GM18517 (cell line): ENCODE measurements at regions not wholly inside any gene's neighbourhood (a gene's known extent, or its start where the extent isn't known, plus 50 kb on each side); places are given as distances from the start of the nearest gene placed in this dataset.
"Not testable (repeated sequence)": the region's sequence is repeated elsewhere in the genome, so short reads cannot be mapped to it uniquely, and the experiment has no call there.

ENCODE experiments used
- ATAC-seq: cut with Tn5 transposase; IDR thresholded peaks from one replicate; pipeline ENCODE4 v1.9.1; 2021; ENCODE audit warnings: mild to moderate bottlenecking, moderate library complexity; ENCODE audit not compliant: unreplicated experiment

GRCh38 chr2:194603429-194603828 lies 1053.6 kb upstream of the SLC39A10 start:
- ATAC-seq, result no peak

- no peak for ATAC-seq
Observed at GRCh38 chr2:194602750-194603149, 1054.3 kb upstream of the SLC39A10 start.

- no peak for ATAC-seq
Observed at GRCh38 chr2:194591192-194591591, 1065.8 kb upstream of the SLC39A10 start.

GRCh38 chr2:194587739-194588270 lies 1069.2 kb upstream of the SLC39A10 start:
- ATAC-seq, result no peak

GRCh38 chr2:194567661-194568017 lies 1089.4 kb upstream of the SLC39A10 start:
- peak; percentile 52 for ATAC-seq

GRCh38 chr2:194566907-194567660 lies 1089.9 kb upstream of the SLC39A10 start:
- peak; percentile 77 for ATAC-seq

- ATAC-seq, result no peak
Observed at GRCh38 chr2:194564422-194564821, 1092.6 kb upstream of the SLC39A10 start.

GRCh38 chr2:194562329-194562728 lies 1094.7 kb upstream of the SLC39A10 start:
- no peak for ATAC-seq

- no peak for ATAC-seq
Observed at GRCh38 chr2:194559964-194560363, 1097.1 kb upstream of the SLC39A10 start.

- no peak for ATAC-seq
Observed at GRCh38 chr2:194559523-194559922, 1097.5 kb upstream of the SLC39A10 start.

GRCh38 chr2:194557993-194558392 lies 1099.0 kb upstream of the SLC39A10 start:
- no peak for ATAC-seq

- ATAC-seq, result no peak
Observed at GRCh38 chr2:194556629-194557028, 1100.4 kb upstream of the SLC39A10 start.

- ATAC-seq, result no peak
Observed at GRCh38 chr2:194553980-194554379, 1103.0 kb upstream of the SLC39A10 start.

GRCh38 chr2:194550702-194551101 lies 1106.3 kb upstream of the SLC39A10 start:
- ATAC-seq, result no peak

- ATAC-seq, result no peak
Observed at GRCh38 chr2:194549387-194549786, 1107.6 kb upstream of the SLC39A10 start.

GRCh38 chr2:194545978-194546377 lies 1111.0 kb upstream of the SLC39A10 start:
- no peak for ATAC-seq

GRCh38 chr2:194539425-194539824 lies 1117.6 kb upstream of the SLC39A10 start:
- no peak for ATAC-seq

- no peak for ATAC-seq
Observed at GRCh38 chr2:194526121-194526520, 1130.9 kb upstream of the SLC39A10 start.

GRCh38 chr2:194514281-194514680 lies 1142.7 kb upstream of the SLC39A10 start:
- no peak for ATAC-seq

- ATAC-seq, result not testable (repeated sequence)
Observed at GRCh38 chr2:194511070-194511469, 1146.0 kb upstream of the SLC39A10 start.

- not testable (repeated sequence) for ATAC-seq
Observed at GRCh38 chr2:194504876-194505275, 1152.2 kb upstream of the SLC39A10 start.

GRCh38 chr2:194495046-194495445 lies 1162.0 kb upstream of the SLC39A10 start:
- no peak for ATAC-seq

- ATAC-seq, result no peak
Observed at GRCh38 chr2:194494401-194494800, 1162.6 kb upstream of the SLC39A10 start.
